SU-DHL-6 (cell line): ENCODE measurements at regions not wholly inside any gene's neighbourhood (a gene's known extent, or its start where the extent isn't known, plus 50 kb on each side); places are given as distances from the start of the nearest gene placed in this dataset.

Experiments
- H2AFZ ChIP-seq: fragments of 200-600 bp; sonication (generic); 2 replicates; pipeline ENCODE4 v1.6.1; 2014; ENCODE audit warnings: low read depth, mild to moderate bottlenecking, moderate library complexity, mixed read lengths, antibody characterized with exemption, low read length; ENCODE audit not compliant: severe bottlenecking
- H3F3A ChIP-seq: fragments of 200-600 bp; shearing (Covaris generic); 2 replicates; pipeline ENCODE4 v1.6.0; 2016; ENCODE audit warnings: antibody characterized with exemption, mild to moderate bottlenecking; ENCODE audit not compliant: insufficient read depth
- H3K27ac ChIP-seq: fragments of 200-600 bp; sonication (generic); 2 replicates; pipeline ENCODE4 v1.5.1; 2016; ENCODE audit warnings: low read depth, mild to moderate bottlenecking, low read length, moderate library complexity, mixed read lengths
- H3K27me3 ChIP-seq: fragments of 200-600 bp; sonication (generic), shearing (Covaris generic); 2 replicates; pipeline ENCODE4 v1.6.0; 2014; ENCODE audit warnings: mild to moderate bottlenecking, low read length
- H3K36me3 ChIP-seq: fragments of 200-600 bp; sonication (generic); 2 replicates; pipeline ENCODE4 v1.6.1; 2014; ENCODE audit warnings: mild to moderate bottlenecking, low read length, mixed read lengths
- H3K4me2 ChIP-seq: fragments of 300-600, 200-600 bp; shearing (Covaris generic), sonication (generic); 2 replicates; pipeline ENCODE4 v1.6.0; 2014; ENCODE audit warnings: low read length, low read depth, mild to moderate bottlenecking; ENCODE audit not compliant: poor library complexity, severe bottlenecking
- H3K4me3 ChIP-seq: fragments of 200-600 bp; sonication (generic); 2 replicates; pipeline ENCODE4 v1.5.1; 2014; ENCODE audit warnings: antibody characterized with exemption, low read length, mild to moderate bottlenecking, mixed read lengths; ENCODE audit not compliant: insufficient read depth, poor library complexity, severe bottlenecking
- H3K79me2 ChIP-seq: fragments of 200-600 bp; sonication (generic); 2 replicates; pipeline ENCODE4 v1.6.1; 2014; ENCODE audit warnings: mild to moderate bottlenecking, low read length, moderate library complexity; ENCODE audit not compliant: insufficient read depth
- H3K9ac ChIP-seq: fragments of 200-600 bp; sonication (generic); 2 replicates; pipeline ENCODE4 v1.7.0; 2014; ENCODE audit warnings: mild to moderate bottlenecking, low read length
- H3K9me2 ChIP-seq: fragments of 200-600 bp; sonication (generic); replicated peaks from 2 replicates; pipeline ENCODE4 v1.6.1; 2014; ENCODE audit warnings: low read length; ENCODE audit not compliant: insufficient read depth
- H3K9me3 ChIP-seq: fragments of 200-600 bp; sonication (generic); 2 replicates; pipeline ENCODE4 v1.6.1; 2014; ENCODE audit warnings: low read length, mixed read lengths; ENCODE audit not compliant: insufficient read depth
- H4K20me1 ChIP-seq: fragments of 200-600 bp; sonication (generic); 2 replicates; pipeline ENCODE4 v1.6.1; 2014; ENCODE audit warnings: low read depth, mild to moderate bottlenecking, antibody characterized with exemption, low read length, moderate library complexity, mixed read lengths
- CTCF ChIP-seq: fragments of 200-600 bp; sonication (generic); IDR thresholded peaks from one replicate; pipeline ENCODE4 v1.5.1; 2017; ENCODE audit warnings: antibody characterized with exemption, mild to moderate bottlenecking, low read length, moderate library complexity; ENCODE audit not compliant: insufficient read depth, poor library complexity, severe bottlenecking
- EZH2phosphoT487 ChIP-seq: fragments of 200-600 bp; sonication (generic), shearing (Covaris generic); conservative IDR thresholded peaks from 2 replicates; pipeline ENCODE4 v1.6.1; 2018; ENCODE audit warnings: mild to moderate bottlenecking, antibody characterized with exemption, low read length, moderate library complexity, mixed read lengths

GRCh38 chr4:74528178-74528577 lies 83.2 kb downstream of the AREG start:
- H3K36me3 ChIP-seq: no peaks in the 10 kb centered on the region
- no peak overlapping the region for H3K27ac ChIP-seq
- H3K27me3 ChIP-seq: no peaks in the 10 kb centered on the region
- TF ChIP-seq EZH2phosphoT487: no peak
- no peak for TF ChIP-seq CTCF
- no peaks in the 10 kb centered on the region for H3K9me2 ChIP-seq
- H2AFZ ChIP-seq: no peak overlapping the region
- no peak overlapping the region for H3K4me3 ChIP-seq
- H3K4me2 ChIP-seq: no peak overlapping the region
- no peak overlapping the region for H3K9ac ChIP-seq
- H3K9me3 ChIP-seq: no peaks in the 10 kb centered on the region
- H3K79me2 ChIP-seq: no peaks in the 10 kb centered on the region
- H3F3A ChIP-seq: no peaks in the 10 kb centered on the region
- H4K20me1 ChIP-seq: no peaks in the 10 kb centered on the region

- TF ChIP-seq EZH2phosphoT487 (no peak), CTCF (no peak)
- no peaks in the 10 kb centered on the region for H3F3A ChIP-seq
- no peaks in the 10 kb centered on the region for H3K27me3 ChIP-seq
- H3K9me3 ChIP-seq: no peaks in the 10 kb centered on the region
- no peaks in the 10 kb centered on the region for H3K79me2 ChIP-seq
- no peak overlapping the region for H3K4me3 ChIP-seq
- no peak overlapping the region for H3K27ac ChIP-seq
- no peak overlapping the region for H3K9ac ChIP-seq
- no peaks in the 10 kb centered on the region for H4K20me1 ChIP-seq
- H3K36me3 ChIP-seq: no peaks in the 10 kb centered on the region
- H3K9me2 ChIP-seq: no peaks in the 10 kb centered on the region
- no peak overlapping the region for H2AFZ ChIP-seq
- no peak overlapping the region for H3K4me2 ChIP-seq
Observed at GRCh38 chr4:74529284-74530041, 84.5 kb downstream of the AREG start.

- Histone ChIP-seq H3K4me2 (no peak overlapping the region), H3K79me2 (no peaks in the 10 kb centered on the region), H3K36me3 (no peaks in the 10 kb centered on the region), H3K27ac (no peak overlapping the region), H3K27me3 (no peaks in the 10 kb centered on the region), H3K4me3 (no peak overlapping the region), H3K9me2 (no peaks in the 10 kb centered on the region), H2AFZ (no peak overlapping the region), H3K9ac (no peak overlapping the region), H4K20me1 (no peaks in the 10 kb centered on the region), H3F3A (no peaks in the 10 kb centered on the region), H3K9me3 (no peaks in the 10 kb centered on the region)
- TF ChIP-seq CTCF (no peak), EZH2phosphoT487 (no peak)
Observed at GRCh38 chr4:74531963-74532794, 87.2 kb downstream of the AREG start.
